C1 segment of cervical spinal cord (tissue), 14 donors: ENCODE measurements at regions not wholly inside any gene's neighbourhood (a gene's known extent, or its start where the extent isn't known, plus 50 kb on each side); places are given as distances from the start of the nearest gene placed in this dataset.

Experiments
- DNase-seq, 14 donors: peaks; one replicate each; lab custom pipeline; 2025; lab: John Stamatoyannopoulos, UW

GRCh38 chr1:170271430-170272161 lies 125.8 kb downstream of the NTMT2 start:
- no peak for DNase-seq

DNA sequence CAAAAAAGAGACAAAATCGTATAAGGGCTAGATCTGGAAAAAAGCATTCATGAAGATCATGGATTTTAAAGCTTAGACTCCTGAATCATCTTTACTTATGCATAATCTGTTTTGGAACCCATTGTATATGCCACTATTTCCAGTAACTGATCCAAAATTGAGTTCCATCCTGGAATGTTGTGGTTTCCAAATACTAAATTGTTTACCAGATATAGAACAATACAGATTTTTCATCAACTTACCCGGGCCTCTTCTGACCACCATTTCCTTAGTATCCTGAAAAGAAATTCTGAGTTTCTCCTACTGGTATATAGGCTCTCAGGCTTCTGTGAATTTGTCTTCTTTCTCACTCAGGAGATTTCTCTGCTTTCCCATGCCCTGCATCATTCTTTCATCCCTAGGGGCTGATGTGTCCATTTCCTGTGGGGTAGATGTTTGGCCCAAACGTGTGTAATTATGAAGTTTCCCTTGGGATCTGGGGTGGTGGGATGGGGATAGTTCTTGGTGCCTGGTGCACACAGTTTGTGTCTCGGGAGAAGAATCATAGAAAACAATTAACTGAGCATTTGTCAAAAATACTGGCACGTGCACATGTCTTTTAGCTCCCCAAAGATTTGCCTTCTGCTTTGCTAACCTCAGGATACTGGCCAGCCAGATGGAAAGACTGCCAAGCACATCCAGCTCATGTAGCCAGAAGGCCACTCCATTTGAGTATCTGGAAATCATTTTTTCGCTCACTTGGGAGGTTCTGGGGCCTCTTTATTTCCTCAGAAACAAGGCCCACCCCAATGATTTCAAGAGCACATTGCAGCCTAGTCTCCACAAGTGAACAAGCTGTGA lies 127.8 kb downstream of the NTMT2 start:
- DNase-seq = no peak

- no peak for DNase-seq
Measured at GRCh38 chr1:170274131-170274501, 128.4 kb downstream of the NTMT2 start.

DNA sequence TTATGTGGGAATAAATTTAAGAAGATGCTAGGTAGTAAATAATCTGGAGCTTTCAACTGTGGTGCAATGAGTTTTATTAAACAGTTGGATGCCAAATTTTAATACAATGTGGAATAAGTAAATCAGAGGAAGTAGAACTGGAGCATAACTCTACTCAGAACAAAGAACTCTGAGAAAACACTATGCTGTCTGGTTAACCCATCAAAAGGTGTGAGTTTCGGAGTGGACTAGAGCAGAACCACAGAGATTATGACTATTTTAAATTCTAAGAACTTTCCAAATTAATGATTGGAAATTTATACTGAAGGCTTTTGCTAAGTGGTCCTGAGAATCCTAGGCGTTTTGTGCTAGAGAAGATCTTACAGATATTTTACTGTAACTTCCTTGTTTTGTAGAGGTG lies 132.2 kb downstream of the NTMT2 start:
- DNase-seq = no peak

GRCh38 chr1:170284016-170284415 lies 138.3 kb downstream of the NTMT2 start:
- no peak for DNase-seq

GRCh38 chr1:170284512-170284911 lies 138.8 kb downstream of the NTMT2 start:
- DNase-seq = peak in 1 of 14 donors; percentile 1

DNA sequence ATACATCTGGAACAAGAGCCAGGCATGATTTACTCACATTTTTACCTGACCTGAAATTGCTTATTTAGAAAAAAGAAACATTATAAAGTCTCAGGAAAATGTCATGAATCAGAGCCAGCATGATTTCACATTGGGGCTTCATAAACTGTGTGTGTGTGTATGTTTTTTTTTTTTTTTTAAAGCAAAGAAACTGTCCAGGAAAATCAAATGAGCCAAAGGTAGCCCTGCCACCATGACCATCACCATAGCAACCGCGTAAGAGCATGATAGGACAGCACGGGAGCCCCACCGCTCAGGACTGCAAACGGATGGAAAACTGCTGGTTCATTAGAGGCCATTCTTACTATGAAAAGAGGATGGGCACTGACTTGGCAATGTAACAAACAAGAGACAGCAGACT lies 139.2 kb downstream of the NTMT2 start:
- peak in 1 of 14 donors; percentile 0 for DNase-seq

- no peak for DNase-seq
Measured at GRCh38 chr1:170288155-170288554, 142.4 kb downstream of the NTMT2 start.

- DNase-seq = no peak
Measured at GRCh38 chr1:170290276-170290675, 144.5 kb downstream of the NTMT2 start.

DNA sequence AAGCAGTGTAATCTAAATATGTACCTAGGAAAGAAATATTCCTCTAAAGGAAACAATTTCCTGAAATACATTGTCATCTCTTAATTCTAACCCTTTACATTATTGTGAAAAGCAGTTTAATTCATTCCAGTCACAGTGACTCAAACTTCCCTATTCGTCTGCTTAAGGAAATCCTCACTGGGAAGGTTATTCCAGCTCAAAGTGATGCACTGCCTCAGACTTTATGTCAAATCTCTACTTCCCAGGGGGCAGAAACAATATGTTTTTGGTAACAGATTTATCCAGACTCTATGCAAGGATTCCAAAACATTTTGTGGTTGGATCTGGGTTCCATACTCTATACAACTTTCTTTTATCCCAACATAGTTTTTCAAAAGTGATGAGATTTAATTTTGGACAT lies 145.2 kb downstream of the NTMT2 start:
- no peak for DNase-seq

DNA sequence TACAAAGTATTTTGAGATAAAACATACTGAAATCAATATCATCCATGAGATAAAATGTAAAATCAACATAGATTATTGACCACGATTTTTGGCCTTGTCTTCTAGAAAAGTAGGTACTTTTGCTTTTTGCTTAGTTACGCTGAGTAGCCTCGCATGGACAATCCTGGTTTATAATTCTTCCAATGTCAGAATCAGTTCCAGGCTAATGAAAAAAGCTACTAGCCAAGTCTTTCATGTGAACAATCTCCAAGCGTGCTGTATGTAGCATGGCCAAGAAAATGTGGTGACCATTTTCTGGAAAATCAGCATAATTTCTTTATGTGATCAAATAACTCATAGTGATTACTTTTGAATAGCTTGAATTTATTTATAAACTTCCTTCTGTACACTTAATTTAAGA lies 145.8 kb downstream of the NTMT2 start:
- no peak for DNase-seq

DNA sequence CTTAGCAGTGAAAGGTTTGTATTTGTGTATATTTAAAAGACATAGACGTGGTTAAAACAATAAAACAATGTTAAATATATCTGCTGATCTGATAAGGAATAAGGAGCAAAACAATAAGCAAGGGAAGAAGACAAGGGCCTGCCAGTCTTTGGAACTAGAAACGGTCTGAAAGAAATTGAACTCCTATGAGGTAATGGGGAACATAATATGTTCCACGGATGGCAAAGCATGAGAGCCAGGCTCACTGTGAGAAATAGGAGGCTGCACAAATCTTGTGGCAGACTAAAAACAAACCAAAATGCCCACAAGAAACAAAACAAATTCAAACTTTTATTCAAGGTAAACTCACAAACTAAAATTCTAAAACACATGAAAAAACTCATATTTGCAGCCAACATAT lies 150.5 kb downstream of the NTMT2 start:
- no peak for DNase-seq

DNA sequence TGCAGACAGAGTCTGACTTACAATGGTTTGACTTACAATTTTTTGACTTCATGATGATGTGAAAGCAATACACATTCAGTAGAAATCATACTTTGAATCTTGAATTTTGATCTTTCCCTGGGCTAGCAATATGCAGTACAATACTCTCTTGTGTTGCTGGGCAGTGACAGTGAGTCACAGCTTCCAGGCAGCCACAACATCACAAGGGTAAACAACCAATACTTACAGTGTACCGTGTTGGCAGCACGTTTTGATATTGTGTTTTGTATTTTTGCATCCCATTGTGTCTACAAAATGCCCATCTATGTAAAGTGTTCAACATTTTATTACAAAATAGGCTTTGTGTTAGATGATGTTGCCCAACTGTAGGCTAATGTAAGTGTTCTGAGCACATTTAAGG lies 150.9 kb downstream of the NTMT2 start:
- no peak for DNase-seq

- DNase-seq = no peak
Measured at GRCh38 chr1:170301596-170301995, 155.8 kb downstream of the NTMT2 start.

GRCh38 chr1:170303034-170303433 lies 157.3 kb downstream of the NTMT2 start:
- no peak for DNase-seq

- DNase-seq = no peak
Measured at GRCh38 chr1:170305777-170306512, 160.2 kb downstream of the NTMT2 start.

GRCh38 chr1:170306513-170306910 lies 160.8 kb downstream of the NTMT2 start:
- no peak for DNase-seq

GRCh38 chr1:170306948-170307347 lies 161.2 kb downstream of the NTMT2 start:
- no peak for DNase-seq

GRCh38 chr1:170307426-170307825 lies 161.7 kb downstream of the NTMT2 start:
- no peak for DNase-seq

DNA sequence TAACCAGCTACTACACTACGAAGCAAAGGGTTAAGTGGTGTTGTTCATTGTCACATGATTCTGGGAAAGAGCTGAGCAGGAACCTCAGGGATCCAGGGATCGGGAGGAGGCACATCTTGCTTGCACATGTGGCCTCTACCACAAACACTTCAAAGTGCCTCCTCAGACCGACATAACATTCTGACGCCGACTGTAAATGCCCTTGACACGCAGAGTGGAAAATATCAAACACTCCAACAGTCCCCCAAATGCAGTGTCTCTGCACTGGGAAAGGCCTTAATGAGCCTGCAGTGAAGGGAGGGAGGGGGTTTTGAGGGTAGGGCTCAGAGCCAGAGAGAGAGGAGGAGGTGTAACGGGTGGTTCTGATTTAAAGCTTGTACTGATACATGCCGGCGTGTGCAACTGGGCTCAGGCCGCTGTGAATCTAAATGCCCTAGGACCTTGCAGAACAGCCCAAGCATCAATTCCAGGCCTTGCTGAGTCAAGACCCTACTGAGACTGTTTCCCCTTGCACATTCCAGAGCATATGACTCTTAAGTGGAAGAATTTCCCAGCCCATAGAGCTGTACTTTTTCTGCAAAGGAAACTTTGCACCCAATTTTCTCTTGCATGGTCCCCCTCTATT lies 163.7 kb downstream of the NTMT2 start:
- no peak for DNase-seq

GRCh38 chr1:170310014-170310405 lies 164.3 kb downstream of the NTMT2 start:
- no peak for DNase-seq

DNA sequence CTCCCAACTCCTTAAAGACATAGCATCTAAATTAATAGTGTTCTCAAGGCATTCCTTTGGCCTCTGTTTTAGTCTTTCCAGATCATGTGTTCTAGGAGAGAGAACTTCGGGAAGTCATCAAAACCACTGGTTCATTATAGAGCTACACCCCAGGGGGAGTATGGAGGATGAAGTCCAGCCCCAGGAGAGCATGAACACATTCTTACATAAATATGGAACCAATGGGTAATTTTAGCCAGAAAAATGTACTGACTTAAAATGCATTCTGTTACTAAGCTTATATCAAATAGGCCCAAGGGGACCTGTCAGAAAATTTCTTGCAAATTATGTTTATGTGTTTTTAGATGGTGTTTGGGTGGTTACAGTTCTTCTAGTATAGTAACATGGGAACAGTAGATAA lies 165.2 kb downstream of the NTMT2 start:
- DNase-seq = no peak
